HEK293 (cell line): ENCODE measurements at regions not wholly inside any gene's neighbourhood (a gene's known extent, or its start where the extent isn't known, plus 50 kb on each side); places are given as distances from the start of the nearest gene placed in this dataset.

Experiments used
- CTCF ChIA-PET: fragments of 350-600 bp; formaldehyde crosslinking; extraction: SDS; loops from one replicate; lab custom pipeline; 2021; ENCODE audit warnings: antibody characterized with exemption; lab: Yijun Ruan, JAX
- POLR2A ChIA-PET: fragments of 300-600 bp; formaldehyde crosslinking; extraction: SDS; loops from one replicate; lab custom pipeline; 2020; ENCODE audit warnings: antibody characterized with exemption, inconsistent platforms; lab: Yijun Ruan, JAX
- H3K27ac ChIP-seq: fragments of 200-500 bp; sonication (Bioruptor generic); 2 replicates; pipeline ENCODE4 v1.5.1; 2014; ENCODE audit warnings: low read depth, low read length, control low read depth, inconsistent platforms; ENCODE audit errors: extremely low read depth
- H3K36me3 ChIP-seq, 2 experiments: fragments of 200-500 bp in 1 of 2; sonication (Bioruptor generic) in 1 of 2; 1 replicate in 1 of 2; 2 replicates in 1 of 2; pipeline ENCODE4 v1.5.1; 2014 to 2017; ENCODE audit warnings: inconsistent platforms in 2 of 2, low read length in 2 of 2; ENCODE audit not compliant: control insufficient read depth in 2 of 2, insufficient read depth in 1 of 2
- H3K4me1 ChIP-seq: fragments of 200-500 bp; sonication (Bioruptor generic); 2 replicates; pipeline ENCODE4 v1.5.1; 2014; ENCODE audit warnings: mild to moderate bottlenecking, low read length, inconsistent platforms; ENCODE audit not compliant: control insufficient read depth, insufficient read depth
- H3K4me3 ChIP-seq: 2 replicates; pipeline ENCODE4 v1.5.1; 2011; ENCODE audit warnings: low read depth, mild to moderate bottlenecking, control low read depth, low read length, moderate library complexity
- H3K9me3 ChIP-seq: fragments of 200-500 bp; sonication (Bioruptor generic); 2 replicates; pipeline ENCODE4 v1.5.1; 2014; ENCODE audit warnings: low read depth, low read length, inconsistent platforms; ENCODE audit not compliant: control insufficient read depth, insufficient read depth
- MEIS1 ChIP-seq: sonication (generic); formaldehyde crosslinking; IDR thresholded peaks from 2 replicates; pipeline ENCODE4 v1.8.1; 2022; ENCODE audit warnings: missing genetic modification reagents, mild to moderate bottlenecking, borderline replicate concordance
- MYNN ChIP-seq: fragments of 450-650 bp; formaldehyde crosslinking; IDR thresholded peaks from 2 replicates; pipeline ENCODE4 v1.5.1; 2016; ENCODE audit warnings: missing biosample characterization, missing genetic modification characterization, borderline replicate concordance
- SP2 ChIP-seq: fragments of 450-650 bp; formaldehyde crosslinking; IDR thresholded peaks from 2 replicates; pipeline ENCODE4 v1.5.1; 2016; ENCODE audit warnings: missing biosample characterization, missing genetic modification characterization
- ZBTB11 ChIP-seq: fragments of 450-650 bp; formaldehyde crosslinking; conservative IDR thresholded peaks from 2 replicates; pipeline ENCODE4 v1.5.1; 2016; ENCODE audit warnings: low read depth, missing biosample characterization, missing genetic modification characterization
- ZBTB17 ChIP-seq: fragments of 450-650 bp; formaldehyde crosslinking; IDR thresholded peaks from 2 replicates; pipeline ENCODE4 v1.5.1; 2016; ENCODE audit warnings: missing biosample characterization, missing genetic modification characterization
- ZBTB20 ChIP-seq: fragments of 450-650 bp; formaldehyde crosslinking; IDR thresholded peaks from 2 replicates; pipeline ENCODE4 v1.5.1; 2016; ENCODE audit warnings: missing biosample characterization, missing genetic modification characterization
- ZBTB26 ChIP-seq: fragments of 450-650 bp; formaldehyde crosslinking; optimal IDR thresholded peaks from 2 replicates; pipeline ENCODE3; 2016; ENCODE audit warnings: missing biosample characterization, mild to moderate bottlenecking, missing genetic modification characterization
- ZBTB7A ChIP-seq: fragments of 450-650 bp; formaldehyde crosslinking; IDR thresholded peaks from 2 replicates; pipeline ENCODE4 v1.5.1; 2016; ENCODE audit warnings: low read depth, missing biosample characterization, missing genetic modification characterization
- ZNF16 ChIP-seq: fragments of 450-650 bp; formaldehyde crosslinking; IDR thresholded peaks from 2 replicates; pipeline ENCODE4 v1.5.1; 2016; ENCODE audit warnings: low read depth, missing biosample characterization, missing genetic modification characterization
- ZNF184 ChIP-seq: fragments of 450-650 bp; IDR thresholded peaks from 2 replicates; pipeline ENCODE4 v1.5.1; 2018; ENCODE audit warnings: missing biosample characterization, mild to moderate bottlenecking, missing genetic modification characterization
- ZNF19 ChIP-seq: fragments of 450-650 bp; formaldehyde crosslinking; IDR thresholded peaks from 2 replicates; pipeline ENCODE4; 2016; ENCODE audit warnings: missing biosample characterization, missing genetic modification characterization, low read depth
- ZNF26 ChIP-seq: fragments of 450-650 bp; formaldehyde crosslinking; IDR thresholded peaks from 2 replicates; pipeline ENCODE4 v1.5.1; 2016; ENCODE audit warnings: missing biosample characterization, missing genetic modification characterization
- ZNF311 ChIP-seq: fragments of 450-650 bp; formaldehyde crosslinking; IDR thresholded peaks from 2 replicates; pipeline ENCODE4 v1.5.1; 2017; ENCODE audit warnings: missing biosample characterization, missing genetic modification characterization, borderline replicate concordance
- ZNF362 ChIP-seq: fragments of 450-650 bp; formaldehyde crosslinking; IDR thresholded peaks from 2 replicates; pipeline ENCODE4 v1.5.1; 2016; ENCODE audit warnings: missing biosample characterization, missing genetic modification characterization
- ZNF518A ChIP-seq: fragments of 450-650 bp; formaldehyde crosslinking; conservative IDR thresholded peaks from 2 replicates; pipeline ENCODE4 v1.5.1; 2016; ENCODE audit warnings: low read depth, missing biosample characterization, missing genetic modification characterization
- ZNF530 ChIP-seq: fragments of 450-650 bp; formaldehyde crosslinking; IDR thresholded peaks from 2 replicates; pipeline ENCODE4 v1.5.1; 2016; ENCODE audit warnings: low read depth, missing biosample characterization, missing genetic modification characterization
- ZNF792 ChIP-seq: fragments of 450-650 bp; formaldehyde crosslinking; IDR thresholded peaks from 2 replicates; pipeline ENCODE4 v1.5.1; 2016; ENCODE audit warnings: missing biosample characterization, missing genetic modification characterization
- ZSCAN18 ChIP-seq: fragments of 450-650 bp; formaldehyde crosslinking; IDR thresholded peaks from 2 replicates; pipeline ENCODE4 v1.5.1; 2016; ENCODE audit warnings: missing biosample characterization, missing genetic modification characterization
- TF ChIP-seq, protein P1 (sequence below): fragments of 450-650 bp; formaldehyde crosslinking; IDR thresholded peaks from 2 replicates; pipeline ENCODE4 v1.5.1; 2017; ENCODE audit warnings: missing biosample characterization, missing genetic modification characterization

DNA sequence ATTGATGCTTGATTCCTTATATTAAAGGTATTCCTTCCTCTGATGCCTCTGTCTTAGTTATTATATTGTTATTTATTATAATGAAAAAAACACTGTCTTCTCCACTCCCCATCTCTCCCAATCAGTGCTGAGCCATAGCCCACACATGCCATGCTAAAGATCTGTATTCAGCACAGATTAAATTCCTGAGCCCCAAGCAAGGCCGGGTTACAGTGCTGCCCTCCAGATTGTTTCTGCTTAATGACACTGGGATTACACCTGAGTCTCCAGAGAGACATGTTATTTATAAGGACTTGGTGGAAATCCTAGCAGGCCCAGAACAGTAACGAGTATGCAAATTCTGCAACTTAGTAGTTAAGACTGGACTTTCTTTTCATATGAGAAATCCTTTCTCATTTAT, 305.9 kb upstream of the UMPS start:
- POLR2A ChIA-PET, result no interaction called here
- CTCF ChIA-PET, result no interaction called here
- Histone ChIP-seq H3K4me3 (no peak overlapping the region), H3K4me1 (peaks cover 6% of the 10 kb centered on the region), H3K9me3 (no peaks in the 10 kb centered on the region), H3K36me3 (no peaks in the 10 kb centered on the region), H3K27ac (no peak overlapping the region)
- TF ChIP-seq MYNN, result no peak
- no peak for TF ChIP-seq ZBTB7A (tag by site-specific recombination)
- no peak for TF ChIP-seq ZBTB26 (tag by site-specific recombination)
- TF ChIP-seq MEIS1, result no peak
- no peak for TF ChIP-seq ZNF362 (tag by site-specific recombination)
- no peak for TF ChIP-seq ZNF26 (tag by site-specific recombination)
- no peak for TF ChIP-seq ZNF518A (tag by site-specific recombination)

GRCh38 chr3:124425972-124426371, 304.3 kb upstream of the UMPS start:
- Histone ChIP-seq H3K27ac (no peak overlapping the region), H3K36me3 (no peaks in the 10 kb centered on the region), H3K4me1 (peaks cover 11% of the 10 kb centered on the region), H3K4me3 (no peak overlapping the region), H3K9me3 (no peaks in the 10 kb centered on the region)
- CTCF ChIA-PET, result interaction anchor here (0.8 to 1.3 kb wide), 2 partner anchors 14 to 42 kb away, joined by 3 to 4 read pairs; no protein-coding TSS in a partner anchor
- POLR2A ChIA-PET, result no interaction called here
- TF ChIP-seq, protein P1, sequence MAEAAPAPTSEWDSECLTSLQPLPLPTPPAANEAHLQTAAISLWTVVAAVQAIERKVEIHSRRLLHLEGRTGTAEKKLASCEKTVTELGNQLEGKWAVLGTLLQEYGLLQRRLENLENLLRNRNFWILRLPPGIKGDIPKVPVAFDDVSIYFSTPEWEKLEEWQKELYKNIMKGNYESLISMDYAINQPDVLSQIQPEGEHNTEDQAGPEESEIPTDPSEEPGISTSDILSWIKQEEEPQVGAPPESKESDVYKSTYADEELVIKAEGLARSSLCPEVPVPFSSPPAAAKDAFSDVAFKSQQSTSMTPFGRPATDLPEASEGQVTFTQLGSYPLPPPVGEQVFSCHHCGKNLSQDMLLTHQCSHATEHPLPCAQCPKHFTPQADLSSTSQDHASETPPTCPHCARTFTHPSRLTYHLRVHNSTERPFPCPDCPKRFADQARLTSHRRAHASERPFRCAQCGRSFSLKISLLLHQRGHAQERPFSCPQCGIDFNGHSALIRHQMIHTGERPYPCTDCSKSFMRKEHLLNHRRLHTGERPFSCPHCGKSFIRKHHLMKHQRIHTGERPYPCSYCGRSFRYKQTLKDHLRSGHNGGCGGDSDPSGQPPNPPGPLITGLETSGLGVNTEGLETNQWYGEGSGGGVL (tag by site-specific recombination), result no peak
- no peak for TF ChIP-seq ZNF792
- no peak for TF ChIP-seq ZNF19 (tag by site-specific recombination)
- TF ChIP-seq ZBTB17 (tag by site-specific recombination), result no peak
- no peak for TF ChIP-seq ZBTB20 (tag by site-specific recombination)
- TF ChIP-seq ZBTB11 (tag by site-specific recombination), result no peak
- no peak for TF ChIP-seq ZNF16
- TF ChIP-seq ZNF311 (tag by site-specific recombination), result no peak
- no peak for TF ChIP-seq ZSCAN18 (tag by site-specific recombination)
- no peak for TF ChIP-seq SP2 (tag by site-specific recombination)
- no peak for TF ChIP-seq ZNF530 (tag by site-specific recombination)
- TF ChIP-seq ZNF184 (tag by site-specific recombination), result no peak
